ENCODE measurements at regions not wholly inside any gene's neighbourhood (a gene's known extent, or its start where the extent isn't known, plus 50 kb on each side); places are given as distances from the start of the nearest gene placed in this dataset.

- WGBS, 2 donors (ENCODE audit: low coverage in 1 of 2): 86 to 90% methylated on average over 3 to 10 of the region's 10 CpGs
- H3K9me3 ChIP-seq: no peaks in the 10 kb centered on the region
- H3K27ac ChIP-seq: no peak overlapping the region
- no peaks in the 10 kb centered on the region for H3K36me3 ChIP-seq
- no peak for DNase-seq
- no peaks in the 10 kb centered on the region for H3K27me3 ChIP-seq
- in situ Hi-C loops (cut with MboI; ENCODE audit: low pct_ligation_motif_present in 1 of 4, low pct_unique_long_range_greater_than_20kb in 1 of 4, low sequenced_read_pairs in 3 of 4): no loop called here
- intact Hi-C loops (cut with DNase I; ENCODE audit: low total_unique reads): no loop called here
- TF ChIP-seq POLR2A (IDR thresholded peaks at IDR 0.05): no peak
- TF ChIP-seq POLR2AphosphoS5 (IDR thresholded peaks at IDR 0.05): no peak
- TF ChIP-seq EP300 (IDR thresholded peaks at IDR 0.05; ENCODE audit: low read depth): no peak
- no peak for TF ChIP-seq CTCF (IDR thresholded peaks at IDR 0.05)
- no peak overlapping the region for H3K4me3 ChIP-seq
- H3K4me1 ChIP-seq: no peaks in the 10 kb centered on the region
Observed at GRCh38 chr6:1491591-1492319, 102.4 kb downstream of the FOXF2 start.

- H3K27ac ChIP-seq: no peak overlapping the region
- intact Hi-C loops (cut with DNase I; ENCODE audit: low total_unique reads): no loop called here
- H3K4me1 ChIP-seq: no peaks in the 10 kb centered on the region
- TF ChIP-seq EP300 (IDR thresholded peaks at IDR 0.05; ENCODE audit: low read depth) (no peak), POLR2A (IDR thresholded peaks at IDR 0.05) (no peak), POLR2AphosphoS5 (IDR thresholded peaks at IDR 0.05) (no peak), CTCF (IDR thresholded peaks at IDR 0.05) (no peak)
- 81% methylated on average over 9 of the region's 9 CpGs; no CpG with 5 or more reads in 1 of the 2 donors for WGBS, 2 donors (ENCODE audit: low coverage in 1 of 2)
- no peak for DNase-seq
- peaks cover 7% of the 10 kb centered on the region for H3K27me3 ChIP-seq
- no peaks in the 10 kb centered on the region for H3K9me3 ChIP-seq
- no peak overlapping the region for H3K4me3 ChIP-seq
- in situ Hi-C loops (cut with MboI; ENCODE audit: low pct_ligation_motif_present in 1 of 4, low pct_unique_long_range_greater_than_20kb in 1 of 4, low sequenced_read_pairs in 3 of 4): no loop called here
- H3K36me3 ChIP-seq: no peaks in the 10 kb centered on the region
Observed at GRCh38 chr6:1494671-1495070, 105.3 kb downstream of the FOXF2 start.

GRCh38 chr6:1495344-1495743 lies 106.0 kb downstream of the FOXF2 start:
- no peak overlapping the region for H3K4me3 ChIP-seq
- in situ Hi-C loops (cut with MboI; ENCODE audit: low pct_ligation_motif_present in 1 of 4, low pct_unique_long_range_greater_than_20kb in 1 of 4, low sequenced_read_pairs in 3 of 4): no loop called here
- peaks cover 7% of the 10 kb centered on the region for H3K27me3 ChIP-seq
- no peak for DNase-seq
- intact Hi-C loops (cut with DNase I; ENCODE audit: low total_unique reads): no loop called here
- H3K9me3 ChIP-seq: no peaks in the 10 kb centered on the region
- peaks cover 0 to 5% (median 0%) of the 10 kb centered on the region in 4 donors for H3K4me1 ChIP-seq
- no peak for TF ChIP-seq EP300 (IDR thresholded peaks at IDR 0.05; ENCODE audit: low read depth)
- TF ChIP-seq POLR2AphosphoS5 (IDR thresholded peaks at IDR 0.05): no peak
- TF ChIP-seq POLR2A (IDR thresholded peaks at IDR 0.05): no peak
- no peak for TF ChIP-seq CTCF (IDR thresholded peaks at IDR 0.05)
- H3K36me3 ChIP-seq: no peaks in the 10 kb centered on the region
- H3K27ac ChIP-seq: no peak overlapping the region
- WGBS, 2 donors (ENCODE audit: low coverage in 1 of 2): 97 to 100% methylated on average over 3 to 4 of the region's 4 CpGs

GRCh38 chr6:1496092-1496491 lies 106.7 kb downstream of the FOXF2 start:
- TF ChIP-seq CTCF (IDR thresholded peaks at IDR 0.05) (no peak), EP300 (IDR thresholded peaks at IDR 0.05; ENCODE audit: low read depth) (no peak), POLR2AphosphoS5 (IDR thresholded peaks at IDR 0.05) (no peak), POLR2A (IDR thresholded peaks at IDR 0.05) (no peak)
- no peak overlapping the region for H3K27ac ChIP-seq
- peaks cover 7% of the 10 kb centered on the region for H3K27me3 ChIP-seq
- intact Hi-C loops (cut with DNase I; ENCODE audit: low total_unique reads): no loop called here
- H3K9me3 ChIP-seq: no peaks in the 10 kb centered on the region
- no peaks in the 10 kb centered on the region for H3K36me3 ChIP-seq
- no peak for DNase-seq
- 95% methylated on average over 5 of the region's 5 CpGs; no CpG with 5 or more reads in 1 of the 2 donors for WGBS, 2 donors (ENCODE audit: low coverage in 1 of 2)
- H3K4me3 ChIP-seq: no peak overlapping the region
- H3K4me1 ChIP-seq: peaks cover 0 to 12% (median 6%) of the 10 kb centered on the region in 4 donors
- in situ Hi-C loops (cut with MboI; ENCODE audit: low pct_ligation_motif_present in 1 of 4, low pct_unique_long_range_greater_than_20kb in 1 of 4, low sequenced_read_pairs in 3 of 4): no loop called here
